ENCODE measurements at regions not wholly inside any gene's neighbourhood (a gene's known extent, or its start where the extent isn't known, plus 50 kb on each side); places are given as distances from the start of the nearest gene placed in this dataset.

DNA sequence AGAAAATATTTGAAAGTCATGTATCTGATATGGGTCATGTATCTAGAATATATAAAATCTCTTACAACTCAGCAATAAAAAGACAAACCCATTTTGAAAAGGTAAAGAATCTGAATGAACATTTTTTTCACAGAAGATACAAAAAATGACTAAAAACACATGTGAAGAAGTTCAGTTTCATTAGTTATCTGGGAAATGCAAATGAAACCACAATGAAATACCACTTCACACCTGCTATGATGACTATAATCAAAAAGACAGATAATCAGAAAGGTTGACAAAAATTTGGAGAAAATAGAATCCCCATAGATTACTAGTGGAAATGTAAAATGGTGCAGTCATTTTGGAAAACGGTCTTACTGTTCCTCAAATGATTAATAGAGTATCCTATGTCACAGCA is 631.0 kb downstream of the MRPL39 start:
- TF ChIP-seq, protein P1, sequence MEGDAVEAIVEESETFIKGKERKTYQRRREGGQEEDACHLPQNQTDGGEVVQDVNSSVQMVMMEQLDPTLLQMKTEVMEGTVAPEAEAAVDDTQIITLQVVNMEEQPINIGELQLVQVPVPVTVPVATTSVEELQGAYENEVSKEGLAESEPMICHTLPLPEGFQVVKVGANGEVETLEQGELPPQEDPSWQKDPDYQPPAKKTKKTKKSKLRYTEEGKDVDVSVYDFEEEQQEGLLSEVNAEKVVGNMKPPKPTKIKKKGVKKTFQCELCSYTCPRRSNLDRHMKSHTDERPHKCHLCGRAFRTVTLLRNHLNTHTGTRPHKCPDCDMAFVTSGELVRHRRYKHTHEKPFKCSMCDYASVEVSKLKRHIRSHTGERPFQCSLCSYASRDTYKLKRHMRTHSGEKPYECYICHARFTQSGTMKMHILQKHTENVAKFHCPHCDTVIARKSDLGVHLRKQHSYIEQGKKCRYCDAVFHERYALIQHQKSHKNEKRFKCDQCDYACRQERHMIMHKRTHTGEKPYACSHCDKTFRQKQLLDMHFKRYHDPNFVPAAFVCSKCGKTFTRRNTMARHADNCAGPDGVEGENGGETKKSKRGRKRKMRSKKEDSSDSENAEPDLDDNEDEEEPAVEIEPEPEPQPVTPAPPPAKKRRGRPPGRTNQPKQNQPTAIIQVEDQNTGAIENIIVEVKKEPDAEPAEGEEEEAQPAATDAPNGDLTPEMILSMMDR (IDR thresholded peaks at IDR 0.05), result no peak
- TF ChIP-seq EZH2 (IDR thresholded peaks at IDR 0.05; ENCODE audit: borderline replicate concordance, insufficient read depth, low read depth, low read length, poor library complexity, severe bottlenecking), result no peak

Data from B cell (primary cell).